ENCODE measurements at regions not wholly inside any gene's neighbourhood (a gene's known extent, or its start where the extent isn't known, plus 50 kb on each side); places are given as distances from the start of the nearest gene placed in this dataset.
"Not testable (repeated sequence)": the region's sequence is repeated elsewhere in the genome, so short reads cannot be mapped to it uniquely, and the experiment has no call there.

DNA sequence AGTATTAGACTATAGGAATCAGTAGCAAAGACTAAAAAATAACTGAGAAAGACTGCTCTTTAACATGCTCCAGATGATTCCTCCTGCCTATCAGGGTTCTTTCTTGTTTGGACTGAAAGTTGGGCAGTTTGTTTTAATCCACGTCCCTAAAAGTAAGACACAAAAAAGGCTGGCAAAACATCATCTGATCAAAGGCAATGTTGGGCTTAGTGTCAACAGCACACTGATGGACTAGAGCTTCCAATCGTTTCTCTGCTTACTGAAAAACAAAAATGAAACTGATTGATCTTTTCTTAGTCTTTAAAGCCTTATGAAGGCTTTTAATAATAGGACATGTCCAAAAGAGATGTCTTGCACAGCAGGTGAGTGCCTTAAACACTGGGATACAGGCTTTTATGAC is 1567.9 kb upstream of the PRR20A start:
- no peak for DNase-seq (ENCODE audit: extremely low spot score)
- TF ChIP-seq, protein P1, sequence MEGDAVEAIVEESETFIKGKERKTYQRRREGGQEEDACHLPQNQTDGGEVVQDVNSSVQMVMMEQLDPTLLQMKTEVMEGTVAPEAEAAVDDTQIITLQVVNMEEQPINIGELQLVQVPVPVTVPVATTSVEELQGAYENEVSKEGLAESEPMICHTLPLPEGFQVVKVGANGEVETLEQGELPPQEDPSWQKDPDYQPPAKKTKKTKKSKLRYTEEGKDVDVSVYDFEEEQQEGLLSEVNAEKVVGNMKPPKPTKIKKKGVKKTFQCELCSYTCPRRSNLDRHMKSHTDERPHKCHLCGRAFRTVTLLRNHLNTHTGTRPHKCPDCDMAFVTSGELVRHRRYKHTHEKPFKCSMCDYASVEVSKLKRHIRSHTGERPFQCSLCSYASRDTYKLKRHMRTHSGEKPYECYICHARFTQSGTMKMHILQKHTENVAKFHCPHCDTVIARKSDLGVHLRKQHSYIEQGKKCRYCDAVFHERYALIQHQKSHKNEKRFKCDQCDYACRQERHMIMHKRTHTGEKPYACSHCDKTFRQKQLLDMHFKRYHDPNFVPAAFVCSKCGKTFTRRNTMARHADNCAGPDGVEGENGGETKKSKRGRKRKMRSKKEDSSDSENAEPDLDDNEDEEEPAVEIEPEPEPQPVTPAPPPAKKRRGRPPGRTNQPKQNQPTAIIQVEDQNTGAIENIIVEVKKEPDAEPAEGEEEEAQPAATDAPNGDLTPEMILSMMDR (IDR thresholded peaks at IDR 0.05; ENCODE audit: control extremely low read depth, extremely low read depth, low read depth, missing control alignments): no peak
- POLR2A ChIA-PET: no interaction called here
- CTCF ChIA-PET: no interaction called here

DNA sequence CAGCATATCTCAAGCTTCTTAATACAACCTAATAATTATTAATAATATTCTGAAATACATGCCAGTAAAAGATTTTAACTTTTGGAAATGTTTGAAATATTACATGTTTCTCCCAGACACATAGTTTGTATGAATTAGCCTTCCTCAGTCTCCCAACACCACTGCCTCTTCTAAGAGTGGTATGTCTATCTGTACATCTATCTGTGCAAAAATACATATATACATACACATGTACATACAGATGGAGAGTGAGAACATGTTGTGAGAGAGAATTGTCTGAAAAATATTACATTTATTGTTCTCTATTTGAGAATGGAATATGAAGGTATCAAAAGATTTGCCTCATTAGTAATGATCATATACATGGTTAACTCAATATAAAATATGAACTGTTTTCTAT is 1567.2 kb upstream of the PRR20A start:
- TF ChIP-seq, protein P1 (IDR thresholded peaks at IDR 0.05; ENCODE audit: control extremely low read depth, extremely low read depth, low read depth, missing control alignments): no peak
- ChIA-PET POLR2A (no interaction called here), CTCF (no interaction called here)
- DNase-seq (ENCODE audit: extremely low spot score): no peak

DNA sequence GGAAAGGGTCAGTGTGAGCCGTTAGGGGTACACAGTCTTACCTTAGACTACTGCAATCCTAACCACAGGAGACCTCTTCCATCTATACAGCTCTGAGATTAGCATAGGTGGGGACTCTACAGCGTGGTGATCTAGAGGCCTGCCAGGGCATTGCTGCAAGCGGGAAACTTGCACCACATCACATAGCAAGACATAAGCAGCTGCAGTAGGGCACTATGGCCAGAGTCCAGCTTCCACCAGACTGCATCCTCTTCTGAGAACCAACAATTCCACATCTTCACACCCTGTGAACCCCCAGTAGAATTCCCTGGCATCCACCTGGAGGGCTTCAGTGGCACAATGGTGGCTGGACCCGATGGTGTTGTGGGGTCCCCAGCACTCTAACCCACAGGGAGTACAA is 1564.3 kb upstream of the PRR20A start:
- no peak for DNase-seq (ENCODE audit: extremely low spot score)
- CTCF ChIA-PET: no interaction called here
- POLR2A ChIA-PET: no interaction called here
- TF ChIP-seq, protein P1 (IDR thresholded peaks at IDR 0.05; ENCODE audit: control extremely low read depth, extremely low read depth, low read depth, missing control alignments): no peak

DNA sequence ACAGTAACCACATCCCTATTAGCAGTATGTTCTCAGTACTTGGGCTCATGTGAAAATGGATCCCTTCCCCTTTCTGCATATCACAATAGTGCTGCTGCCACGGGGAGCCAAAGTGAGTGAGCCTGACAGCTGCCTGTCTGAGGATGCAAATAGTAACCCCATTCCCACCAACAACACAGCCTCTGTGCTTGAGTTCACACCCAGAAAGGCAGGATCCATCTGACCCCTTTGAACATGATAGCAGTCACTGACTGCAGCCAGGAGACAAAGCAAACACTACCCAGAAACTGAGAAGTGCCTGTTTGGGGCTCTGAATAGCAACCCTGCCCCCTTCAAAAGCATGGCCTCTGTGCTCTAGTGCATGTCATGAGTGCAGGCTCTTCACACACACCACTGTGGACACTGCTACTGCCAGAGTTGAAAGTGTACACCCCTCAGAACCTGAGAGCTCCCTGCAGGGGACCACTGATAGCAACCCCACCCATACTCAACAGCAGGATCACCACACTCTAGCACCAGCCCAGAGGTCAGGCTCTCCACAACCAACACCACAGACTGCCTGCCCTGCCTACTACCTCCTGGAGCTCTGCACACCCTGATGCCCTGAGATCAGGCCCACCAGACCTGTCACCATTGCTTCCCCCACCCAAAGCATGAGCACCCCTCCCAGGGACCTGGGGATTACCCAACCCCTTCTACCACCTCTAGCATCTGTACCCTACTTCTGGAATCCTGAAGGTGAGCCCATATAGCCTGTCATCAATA is 1563.5 kb upstream of the PRR20A start:
- ChIA-PET POLR2A (no interaction called here), CTCF (no interaction called here)
- TF ChIP-seq, protein P1 (IDR thresholded peaks at IDR 0.05; ENCODE audit: control extremely low read depth, extremely low read depth, low read depth, missing control alignments): no peak
- no peak for DNase-seq (ENCODE audit: extremely low spot score)

DNA sequence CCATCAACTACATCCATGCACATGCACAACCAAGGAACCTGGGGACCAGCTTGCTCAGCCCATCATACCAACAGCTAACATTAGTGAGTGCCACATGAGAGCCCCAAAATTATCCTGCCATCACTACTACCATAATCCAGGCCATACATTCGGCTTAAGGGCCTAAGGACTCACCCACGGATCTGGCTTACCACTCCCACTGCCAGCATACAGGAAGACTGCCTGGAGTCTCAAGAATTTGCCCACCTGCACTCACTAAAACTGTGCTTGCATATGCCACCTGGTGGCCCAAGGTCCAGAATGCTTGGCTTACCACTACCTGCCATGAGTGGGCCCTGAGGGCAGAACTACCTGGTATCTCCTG is 1562.9 kb upstream of the PRR20A start:
- DNase-seq (ENCODE audit: extremely low spot score): no peak
- ChIA-PET CTCF (no interaction called here), POLR2A (no interaction called here)
- TF ChIP-seq, protein P1 (IDR thresholded peaks at IDR 0.05; ENCODE audit: control extremely low read depth, extremely low read depth, low read depth, missing control alignments): no peak

DNA sequence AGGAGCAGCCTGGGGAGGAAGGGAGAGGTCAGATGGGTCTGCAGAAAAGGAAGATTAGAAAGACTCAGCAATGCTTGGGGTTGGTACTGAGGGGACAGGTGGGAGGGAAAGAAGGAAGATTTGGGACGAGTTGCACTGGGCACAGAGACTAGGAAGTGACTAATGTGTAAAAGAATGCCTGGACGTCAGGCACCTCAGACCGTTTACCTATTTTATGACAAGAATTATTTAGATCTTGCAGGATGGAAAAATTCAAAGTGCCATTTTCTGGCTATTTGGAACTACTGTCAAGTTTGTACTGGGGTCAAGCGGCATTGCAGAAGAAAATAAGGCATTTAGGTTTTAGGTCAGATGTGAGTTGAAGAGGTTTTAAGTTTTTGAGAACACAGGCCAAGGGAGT is 1558.4 kb upstream of the PRR20A start:
- DNase-seq (ENCODE audit: extremely low spot score); POLR2A ChIA-PET; CTCF ChIA-PET: not testable (repeated sequence)

DNA sequence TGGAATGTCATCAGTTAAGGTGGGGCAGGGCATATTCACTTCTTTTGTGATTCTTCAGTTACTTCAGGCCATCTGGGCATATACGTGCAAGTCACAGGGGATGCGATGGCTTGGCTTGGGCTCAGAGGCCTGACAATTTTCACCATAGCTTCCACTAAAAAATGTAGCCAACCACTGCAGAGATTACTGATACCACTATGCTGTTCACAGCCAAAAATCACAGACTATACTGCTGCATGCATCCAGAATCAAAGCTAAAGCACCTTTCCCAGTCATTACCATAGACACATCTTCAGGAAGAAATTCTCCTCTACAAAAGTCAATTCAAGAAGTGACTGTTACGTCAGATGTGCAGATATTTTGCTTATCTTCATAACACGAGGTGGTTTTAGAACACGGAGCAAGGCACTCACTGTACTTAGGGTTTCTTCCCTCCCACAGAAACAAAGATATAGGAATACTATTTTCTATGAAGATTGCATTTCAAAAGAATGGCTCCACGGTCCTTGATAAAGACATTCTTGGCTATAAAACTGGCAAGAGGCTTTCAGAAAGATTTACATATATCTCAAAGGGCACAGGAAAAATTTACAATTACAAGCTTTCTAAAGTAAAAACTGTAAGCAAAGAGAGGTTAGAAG is 1556.6 kb upstream of the PRR20A start:
- TF ChIP-seq, protein P1 (IDR thresholded peaks at IDR 0.05; ENCODE audit: control extremely low read depth, extremely low read depth, low read depth, missing control alignments): no peak
- ChIA-PET CTCF (interaction anchor here (1.3 kb wide), 1 partner anchor 149 kb away, joined by 3 read pairs; no protein-coding TSS in a partner anchor), POLR2A (no interaction called here)
- no peak for DNase-seq (ENCODE audit: extremely low spot score)
